ENCODE measurements at regions not wholly inside any gene's neighbourhood (a gene's known extent, or its start where the extent isn't known, plus 50 kb on each side); places are given as distances from the start of the nearest gene placed in this dataset.
"Not testable (repeated sequence)": the region's sequence is repeated elsewhere in the genome, so short reads cannot be mapped to it uniquely, and the experiment has no call there.

DNA sequence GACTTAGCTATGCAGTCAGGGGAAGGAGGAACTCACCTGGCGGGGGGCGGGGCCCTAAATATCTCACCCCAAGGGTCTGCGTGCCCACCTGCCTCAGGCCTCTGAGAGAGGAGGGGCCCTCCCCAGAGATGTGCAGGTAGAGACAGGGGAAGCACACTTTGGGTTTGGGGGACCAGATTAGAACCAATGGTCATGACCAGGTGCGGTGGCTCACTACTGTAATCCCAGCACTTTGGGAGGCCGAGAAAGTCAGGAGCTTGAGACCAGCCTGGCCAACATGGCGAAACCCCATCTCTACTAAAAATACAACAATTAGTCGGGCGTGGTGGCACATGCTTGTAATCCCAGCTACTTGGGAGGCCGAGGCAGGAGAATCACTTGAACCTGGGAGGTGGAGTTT is 246.4 kb upstream of the TCERG1L start:
- DNase-seq (ENCODE audit: low read depth in 3 of 3, low spot score in 1 of 3), result not testable (repeated sequence)

DNA sequence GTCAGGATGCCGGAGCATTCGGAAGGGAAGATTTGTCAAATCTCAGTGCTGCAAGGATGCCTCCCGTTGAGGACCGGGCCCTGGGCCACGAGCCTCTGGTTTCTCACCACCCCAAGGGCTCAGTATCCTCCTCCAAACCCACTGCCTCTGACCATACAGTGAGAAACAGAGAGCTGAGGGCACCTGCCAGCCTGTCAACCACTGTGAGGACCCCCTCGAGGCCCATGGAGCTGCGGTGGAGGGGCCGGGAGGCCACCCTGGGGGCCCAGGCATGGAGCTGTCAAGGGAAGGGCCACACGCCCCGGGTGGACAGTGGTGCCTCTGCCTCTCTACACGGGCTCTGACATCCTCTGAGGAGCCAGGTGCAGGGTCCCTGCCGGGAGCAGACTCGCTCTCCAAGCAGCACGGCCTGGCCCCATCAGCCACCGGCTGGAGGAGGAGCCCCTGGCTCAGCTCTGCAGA is 248.0 kb upstream of the TCERG1L start:
- DNase-seq (ENCODE audit: low read depth in 3 of 3, low spot score in 1 of 3), result no peak

DNA sequence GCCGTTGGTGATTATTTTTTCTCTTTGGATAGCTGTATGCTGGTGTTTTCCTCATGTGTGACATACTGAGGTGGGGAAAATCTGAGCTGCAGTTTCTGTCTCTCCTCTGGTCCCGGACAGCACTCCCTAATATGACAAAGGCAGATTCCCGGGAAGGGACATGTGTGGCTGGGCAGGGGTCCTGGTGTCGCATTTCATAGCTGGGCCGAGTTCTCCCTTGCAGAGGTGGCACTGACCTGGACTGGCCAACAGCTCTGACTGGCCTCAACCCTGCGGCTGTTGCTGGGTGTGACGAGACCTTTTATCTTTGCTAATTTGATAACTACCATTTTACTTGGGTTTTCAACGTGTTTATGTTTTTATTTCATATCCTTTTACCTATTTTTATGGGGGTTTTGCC is 248.6 kb upstream of the TCERG1L start:
- DNase-seq (ENCODE audit: low read depth in 3 of 3, low spot score in 1 of 3), result no peak

DNA sequence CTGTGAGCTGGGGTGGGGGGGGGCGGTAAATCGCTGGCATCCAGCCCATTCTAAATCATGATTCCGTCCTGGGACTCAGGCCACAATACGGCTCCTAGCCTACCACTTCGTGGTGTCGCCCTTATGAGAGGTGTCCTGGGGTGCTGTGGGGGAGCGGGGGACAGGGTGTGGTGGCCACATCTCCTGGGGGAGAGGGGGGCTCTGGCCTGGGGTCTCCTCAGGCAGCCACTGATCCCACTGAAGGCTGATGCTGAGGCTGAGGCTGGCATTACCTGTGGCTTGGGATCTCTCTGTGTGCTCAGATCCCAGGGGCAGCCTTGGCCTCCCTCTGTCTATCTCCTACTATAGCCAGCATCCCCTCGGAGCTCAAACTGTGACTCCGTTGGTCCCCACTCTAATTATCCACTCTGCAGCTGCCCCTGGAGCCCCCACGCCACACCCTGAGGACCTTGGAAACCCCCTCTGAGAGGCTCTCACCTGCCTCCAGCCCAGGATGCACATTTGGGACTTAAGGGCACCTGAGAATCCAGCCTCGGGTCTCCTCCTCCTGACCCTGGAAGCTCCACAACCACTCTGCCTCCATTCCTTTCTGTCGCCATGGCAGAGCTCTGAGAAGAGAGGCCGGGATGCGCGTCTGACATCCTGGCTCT is 249.3 kb upstream of the TCERG1L start:
- DNase-seq (ENCODE audit: low read depth in 3 of 3, low spot score in 1 of 3), result no peak

DNA sequence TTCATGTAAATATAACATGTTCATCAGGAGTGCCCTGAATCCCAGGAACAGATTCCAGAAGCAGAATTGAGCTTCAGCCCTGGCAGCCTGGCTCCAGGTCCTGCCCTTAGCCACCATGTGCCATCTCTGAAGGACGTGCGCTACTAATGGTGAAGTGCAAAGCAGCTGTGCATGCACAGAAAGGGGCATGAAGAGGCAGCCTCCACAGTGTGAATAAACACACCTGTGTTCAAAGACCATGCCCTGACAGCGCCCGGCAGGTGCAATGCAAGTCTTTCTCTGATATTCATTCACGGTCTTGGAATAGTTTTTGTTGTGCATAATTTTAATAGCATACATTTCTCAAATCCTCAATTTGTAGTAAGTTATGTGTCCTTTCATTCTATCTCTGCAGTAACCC is 250.4 kb upstream of the TCERG1L start:
- DNase-seq (ENCODE audit: low read depth in 3 of 3, low spot score in 1 of 3), result no peak

DNA sequence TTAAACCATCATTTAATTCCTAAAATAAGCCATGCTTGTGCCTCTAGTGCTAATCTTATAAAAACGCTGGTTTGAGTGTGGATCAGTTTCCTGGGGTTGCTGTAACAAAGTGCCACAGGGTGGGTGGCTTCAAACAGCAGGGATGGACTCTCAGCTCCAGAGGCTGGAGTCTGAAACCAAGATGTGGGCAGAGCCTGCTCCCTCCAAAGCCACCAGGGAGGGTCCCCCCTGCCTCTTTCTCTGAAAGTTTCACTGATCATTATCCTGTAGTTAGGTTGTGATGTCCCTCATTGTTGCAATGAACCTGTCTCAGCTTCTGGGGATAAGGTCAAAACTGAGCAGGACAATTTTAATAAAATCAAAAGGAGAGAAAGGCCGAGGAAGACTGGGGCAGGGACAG is 251.9 kb upstream of the TCERG1L start:
- no peak for DNase-seq (ENCODE audit: low read depth in 3 of 3, low spot score in 1 of 3)

DNA sequence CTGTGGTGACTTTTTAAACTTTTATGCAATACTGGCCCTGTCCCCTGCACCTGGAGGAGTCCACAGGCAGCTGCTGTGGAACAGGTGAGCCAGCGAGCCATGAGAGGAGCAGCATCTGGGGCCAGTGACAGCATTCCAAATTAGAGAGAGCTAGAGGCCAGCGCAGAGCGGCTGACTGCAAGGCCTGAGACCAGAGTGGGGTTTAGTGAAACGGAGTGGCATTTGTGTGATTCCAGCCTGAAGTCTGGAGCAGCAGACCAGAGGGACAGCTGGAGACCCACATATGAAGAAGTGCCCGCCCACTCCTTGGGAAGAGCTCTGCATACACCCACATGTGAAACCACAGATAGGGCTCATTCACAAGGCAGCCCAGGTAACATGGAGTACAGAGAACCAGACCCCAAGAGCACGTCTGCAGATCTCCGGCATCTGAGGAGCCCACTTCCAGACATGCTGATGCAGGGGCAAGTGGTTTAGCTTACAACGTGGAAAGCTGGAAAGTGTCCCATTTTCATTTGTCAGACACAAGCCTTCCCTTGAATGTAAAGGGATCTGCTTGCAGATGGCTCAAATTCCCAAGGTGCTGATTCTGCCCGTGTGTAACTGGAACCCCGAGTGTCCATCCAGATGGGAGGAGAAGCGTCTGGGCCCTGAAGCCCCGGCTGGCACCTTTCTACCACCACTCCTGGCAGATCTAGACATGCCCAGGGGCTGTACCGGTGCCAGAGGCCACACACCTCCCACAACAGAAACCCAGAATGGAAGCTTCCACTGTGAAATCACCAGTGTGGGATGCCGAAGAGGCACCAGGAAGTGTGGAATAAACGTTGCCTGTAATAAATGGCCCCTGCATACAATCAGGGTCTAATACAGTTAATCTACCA is 256.0 kb upstream of the TCERG1L start:
- DNase-seq (ENCODE audit: low read depth in 3 of 3, low spot score in 1 of 3), result no peak

DNA sequence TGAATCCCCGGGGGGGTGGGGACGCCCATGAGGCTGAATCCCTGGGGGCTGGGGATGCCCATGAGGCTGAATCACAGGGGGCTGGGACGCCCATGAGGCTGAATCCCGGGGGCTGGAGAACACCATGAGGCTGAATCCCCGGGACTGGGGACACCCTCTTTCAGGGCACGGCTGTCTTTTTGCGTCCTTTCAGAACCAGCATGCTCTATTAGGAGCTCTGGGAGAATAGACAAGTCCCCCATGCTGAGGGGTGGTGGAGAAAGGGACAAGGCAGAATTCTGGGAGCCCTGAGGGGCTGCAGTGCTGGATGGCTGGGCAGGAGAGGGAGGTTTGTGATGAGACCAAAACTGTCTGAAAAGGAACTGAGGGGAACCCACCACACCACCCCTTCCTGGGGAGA is 257.3 kb upstream of the TCERG1L start:
- no peak for DNase-seq (ENCODE audit: low read depth in 3 of 3, low spot score in 1 of 3)

DNA sequence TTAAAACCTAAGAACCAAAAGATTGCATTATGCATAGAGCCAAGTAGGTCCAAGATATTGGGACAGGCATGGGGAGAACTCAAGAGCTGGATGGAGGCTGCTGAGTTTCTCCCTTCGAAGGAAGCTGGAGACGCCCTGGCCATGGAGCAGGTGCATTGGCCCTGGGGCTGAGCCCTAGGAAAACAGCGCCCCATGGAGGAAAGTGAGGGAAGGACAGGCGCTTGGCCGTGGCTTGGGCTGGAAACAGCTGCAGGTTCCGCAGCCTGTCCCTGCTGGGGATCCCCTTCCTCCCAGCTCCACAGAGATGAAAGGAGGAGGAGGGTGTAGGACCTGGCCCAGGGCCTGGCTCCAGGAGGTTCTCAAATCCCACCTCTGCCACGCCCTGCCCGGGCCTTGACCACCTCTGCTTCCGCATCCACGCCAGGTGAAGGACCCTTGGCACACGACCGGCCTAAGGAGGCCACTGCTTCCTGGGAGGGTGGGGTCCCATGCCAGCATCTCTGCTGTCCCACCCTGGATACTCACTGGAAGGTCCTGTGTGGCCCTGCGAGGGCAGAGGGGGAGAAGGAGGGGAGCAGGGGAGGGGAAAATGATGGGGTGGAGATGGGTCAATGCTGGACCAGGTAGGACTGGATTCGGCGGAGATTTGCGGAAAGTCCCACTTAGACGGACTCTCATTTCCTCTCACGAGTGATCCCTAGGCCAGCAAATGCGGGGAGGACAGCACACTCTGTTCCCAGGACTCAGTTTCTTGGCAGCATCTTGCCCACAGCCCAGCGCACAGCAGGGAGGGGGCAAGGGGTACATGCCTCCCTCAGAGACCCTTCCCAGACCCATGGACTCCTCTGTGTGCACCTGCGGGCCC is 258.6 kb upstream of the TCERG1L start:
- DNase-seq (ENCODE audit: low read depth in 3 of 3, low spot score in 1 of 3), result no peak

DNA sequence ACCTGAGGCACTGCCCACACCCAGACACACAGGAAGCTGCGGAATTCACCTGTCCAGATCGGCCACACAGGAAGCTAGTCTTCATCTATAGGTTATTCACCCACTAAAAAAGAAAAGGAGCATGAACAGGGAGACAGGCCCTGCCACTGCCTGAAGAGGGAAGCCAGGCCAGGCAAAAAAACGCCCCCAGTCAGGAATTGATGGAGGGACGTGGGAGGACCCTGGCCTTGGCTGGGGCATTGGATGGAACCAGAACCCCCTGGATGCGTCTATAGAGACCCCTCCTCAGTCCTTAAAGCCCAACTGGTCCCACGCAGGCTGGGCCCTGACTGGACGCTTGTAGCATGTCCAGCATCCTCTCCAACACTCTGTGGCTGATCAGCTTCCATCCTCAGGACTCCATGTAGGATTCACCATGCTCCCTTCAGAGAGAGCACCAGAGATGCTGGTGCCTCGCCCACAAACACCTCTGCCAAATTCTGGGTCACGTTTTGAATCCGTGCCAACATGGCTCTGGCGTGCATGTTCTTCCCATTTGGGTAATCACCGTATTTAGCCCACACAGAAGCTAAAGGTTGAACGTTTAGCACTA is 259.3 kb upstream of the TCERG1L start:
- DNase-seq (ENCODE audit: low read depth in 3 of 3, low spot score in 1 of 3), result no peak

DNA sequence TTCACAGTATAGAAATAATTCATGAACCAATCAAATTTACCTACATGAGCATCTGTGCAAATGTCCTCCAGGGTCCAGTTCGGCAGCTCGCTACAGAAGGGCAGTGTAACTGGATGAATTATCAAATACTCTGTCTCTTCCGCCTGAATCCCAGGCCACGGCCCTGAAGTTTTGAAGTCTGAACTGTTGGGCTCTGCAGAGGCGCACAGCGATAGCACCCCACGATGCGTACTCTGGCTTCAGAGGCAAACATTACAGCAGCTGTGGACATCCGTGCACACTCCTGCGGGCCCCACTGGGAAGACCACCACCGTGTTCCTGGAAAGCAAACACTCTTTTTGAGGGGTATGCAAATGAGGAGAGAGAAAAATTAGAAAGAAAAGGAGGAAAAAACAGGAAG is 259.8 kb upstream of the TCERG1L start:
- DNase-seq (ENCODE audit: low read depth in 3 of 3, low spot score in 1 of 3), result no peak

DNA sequence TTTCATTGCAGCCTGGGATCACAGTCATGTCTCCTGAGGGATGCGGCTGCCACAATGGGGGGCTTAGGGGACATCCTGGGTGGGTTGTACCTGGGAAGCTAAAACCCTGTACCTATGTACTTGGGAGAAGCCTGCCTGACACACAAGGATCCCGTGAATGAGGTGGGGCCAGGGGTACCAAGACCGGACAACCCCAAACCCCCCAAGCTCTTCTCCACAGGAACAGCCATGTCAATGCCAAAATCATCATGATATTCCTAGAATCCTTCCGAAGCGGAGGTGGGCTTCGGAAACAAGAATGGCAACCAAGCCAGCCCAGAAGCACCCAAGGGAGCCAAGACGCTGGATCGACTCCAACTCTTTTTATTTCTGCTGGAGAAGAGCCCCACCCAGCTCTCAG is 260.3 kb upstream of the TCERG1L start:
- no peak for DNase-seq (ENCODE audit: low read depth in 3 of 3, low spot score in 1 of 3)

DNA sequence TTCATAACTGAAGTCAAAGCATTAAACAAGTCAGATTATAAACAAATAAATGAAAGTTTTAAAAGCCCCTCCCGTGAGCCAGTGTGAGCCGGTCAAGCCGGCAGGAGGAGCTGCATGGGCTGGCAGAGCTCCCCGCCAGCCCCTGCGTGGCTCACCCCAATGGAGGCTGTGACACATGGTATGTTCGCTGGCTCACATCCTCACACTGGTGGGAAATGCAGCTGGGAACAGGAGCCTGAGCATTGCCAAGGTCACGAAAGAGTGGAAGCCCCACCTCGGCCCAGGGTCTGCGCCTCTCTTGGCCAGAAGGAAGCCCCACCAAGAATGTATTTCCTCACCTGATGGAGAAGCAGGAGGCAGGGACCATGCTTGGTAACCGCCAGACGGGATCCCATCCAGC is 261.7 kb upstream of the TCERG1L start:
- no peak for DNase-seq (ENCODE audit: low read depth in 3 of 3, low spot score in 1 of 3)

DNA sequence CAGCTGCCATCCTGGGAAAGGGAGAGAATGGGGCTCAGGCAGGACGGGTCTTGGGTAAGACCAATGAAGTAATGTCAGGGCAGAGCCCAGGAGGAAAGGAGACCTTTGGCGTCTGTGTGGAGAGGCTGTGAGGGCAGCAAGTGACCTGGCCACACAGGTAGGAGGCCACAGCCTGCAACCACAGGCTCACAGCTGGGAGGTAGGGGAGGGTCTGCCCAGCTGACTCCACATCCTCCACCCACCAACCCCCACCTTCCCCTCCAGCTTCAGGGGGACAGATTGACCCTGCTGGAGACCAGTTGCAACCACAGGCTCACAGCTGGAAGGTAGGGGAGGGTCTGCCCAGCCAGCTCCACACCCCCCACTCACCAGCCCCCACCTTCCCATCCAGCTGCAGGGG is 262.2 kb upstream of the TCERG1L start:
- DNase-seq (ENCODE audit: low read depth in 3 of 3, low spot score in 1 of 3), result no peak

DNA sequence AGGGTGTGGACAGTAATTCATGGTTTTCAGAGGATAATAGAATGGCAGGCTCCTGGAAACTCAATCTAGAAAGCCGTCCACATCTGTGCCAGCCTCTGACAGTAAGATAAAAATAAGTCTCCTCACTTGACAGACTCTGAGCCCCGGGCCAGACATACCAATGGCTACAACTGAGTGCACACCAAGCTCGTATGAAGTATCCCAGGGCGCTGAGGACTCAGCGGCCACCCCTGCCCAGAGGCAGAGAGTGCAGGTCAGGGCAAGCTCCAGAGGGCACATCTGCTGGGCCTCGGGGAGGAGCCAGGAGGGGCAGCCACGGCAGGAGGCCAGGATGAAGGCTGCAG is 262.8 kb upstream of the TCERG1L start:
- no peak for DNase-seq (ENCODE audit: low read depth in 3 of 3, low spot score in 1 of 3)

DNA sequence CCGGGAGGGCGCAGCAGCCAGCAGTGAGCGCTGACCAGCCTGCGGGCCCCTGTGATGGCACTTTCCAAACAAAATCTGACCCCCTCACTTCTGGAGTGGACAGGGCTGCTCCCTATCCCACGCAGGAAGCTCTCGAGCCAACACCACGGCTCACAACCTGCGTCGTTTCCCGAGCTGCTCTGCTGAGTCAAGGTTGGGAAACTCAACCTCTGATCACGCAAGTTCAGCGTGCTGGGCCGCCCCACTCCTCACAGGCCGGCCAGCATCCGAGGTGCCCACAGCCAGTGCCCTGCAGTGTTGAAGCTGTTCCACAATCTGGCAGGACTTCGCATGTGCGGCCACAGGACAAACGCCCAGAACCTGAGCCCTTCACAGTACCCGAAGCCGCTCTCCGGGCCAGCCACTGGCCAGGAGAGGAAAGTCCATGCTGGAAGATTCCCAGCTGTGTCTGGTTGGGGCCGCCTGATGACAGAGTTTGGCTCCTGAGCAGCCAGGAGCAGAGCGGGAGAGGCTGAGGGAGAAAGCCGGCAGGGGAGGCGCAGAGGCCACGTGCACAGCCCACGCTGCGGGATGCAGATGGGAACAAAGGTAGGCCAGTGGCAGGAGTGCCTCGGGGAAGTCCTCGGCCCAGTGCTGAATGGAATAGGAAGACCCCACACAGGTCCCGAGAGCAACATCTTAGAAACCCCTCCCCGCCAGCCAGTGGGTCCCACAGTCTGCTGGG is 263.3 kb upstream of the TCERG1L start:
- DNase-seq (ENCODE audit: low read depth in 3 of 3, low spot score in 1 of 3), result no peak

DNA sequence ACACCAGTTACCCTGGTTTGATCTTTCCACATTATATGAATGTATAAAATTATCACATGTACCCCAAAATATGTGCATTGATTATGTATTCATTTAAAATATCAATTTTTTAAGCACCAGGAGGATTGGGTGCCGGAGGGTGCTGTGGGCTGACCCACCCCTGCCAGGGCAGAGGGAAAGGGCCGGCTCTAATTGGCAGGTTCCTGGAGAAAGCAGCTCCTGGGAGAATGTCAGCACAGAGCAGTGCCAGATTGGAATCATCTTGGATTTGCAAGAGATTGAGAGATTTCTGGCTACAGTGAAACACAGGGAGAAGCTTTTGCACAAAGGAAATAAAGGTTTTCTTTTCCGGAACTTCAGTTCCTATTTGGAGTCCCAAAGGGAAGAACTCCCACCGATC is 264.4 kb upstream of the TCERG1L start:
- DNase-seq (ENCODE audit: low read depth in 3 of 3, low spot score in 1 of 3), result no peak

DNA sequence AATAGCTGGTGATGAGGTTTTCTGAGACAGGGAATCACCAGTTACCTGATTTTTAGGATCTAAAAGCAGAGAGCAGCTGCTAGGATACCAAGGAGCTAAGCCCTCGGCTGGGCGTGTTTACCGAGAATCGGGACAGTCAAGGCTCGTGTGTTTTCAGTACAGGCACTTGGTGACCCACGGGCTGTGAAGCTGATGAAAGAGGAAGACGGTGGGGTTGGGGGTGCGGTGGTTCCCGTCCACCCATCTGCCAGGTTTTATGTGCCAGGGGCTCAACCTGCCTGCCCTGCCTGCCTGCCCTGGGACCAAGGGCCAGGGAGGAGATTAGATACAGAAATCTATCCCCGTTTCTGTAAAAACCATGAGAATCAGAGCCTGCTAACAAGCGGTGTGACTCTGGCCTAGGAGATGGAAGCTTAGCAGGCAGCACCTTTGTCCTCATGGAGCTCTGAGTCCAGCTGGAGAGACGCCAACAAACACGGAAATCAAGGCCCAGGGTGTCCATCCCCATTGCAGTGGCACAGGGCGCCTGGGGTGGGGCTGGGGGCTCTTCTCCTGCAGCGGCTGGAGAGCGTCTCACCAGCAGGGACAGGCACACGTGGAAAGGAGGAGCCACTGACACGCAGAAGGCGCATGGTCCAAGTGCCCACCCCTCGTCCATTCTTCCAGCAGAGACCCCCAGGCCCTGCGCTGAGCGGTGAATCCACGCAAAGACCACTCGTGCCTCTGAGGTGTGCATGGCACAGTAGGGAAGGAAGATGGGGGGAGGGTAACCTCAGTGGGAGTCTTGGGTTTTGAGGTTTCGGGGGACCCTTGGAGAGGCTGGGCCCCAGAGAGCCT is 265.0 kb upstream of the TCERG1L start:
- no peak for DNase-seq (ENCODE audit: low read depth in 3 of 3, low spot score in 1 of 3)

DNA sequence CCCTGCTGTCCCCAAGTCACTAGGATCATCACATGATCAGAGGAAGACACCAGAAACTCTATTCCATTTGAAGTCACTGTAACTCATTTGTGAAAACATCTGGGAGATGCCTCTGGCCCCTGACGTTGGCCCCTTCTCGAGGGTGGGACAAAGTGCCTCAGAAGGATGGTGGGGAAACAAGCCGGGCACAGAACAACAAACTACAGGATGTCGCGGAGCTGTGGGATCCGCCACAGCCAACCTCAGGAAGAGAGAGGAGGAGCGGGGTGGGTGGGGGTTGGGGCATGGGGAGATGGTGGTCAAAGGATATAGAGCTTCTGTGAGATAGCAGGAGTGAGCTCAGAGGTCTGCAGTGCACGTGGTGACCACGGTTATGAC is 265.6 kb upstream of the TCERG1L start:
- DNase-seq (ENCODE audit: low read depth in 3 of 3, low spot score in 1 of 3), result no peak

Data from stimulated activated CD4-positive, alpha-beta T cell treated with anti-CD3 and anti-CD28 coated beads, TNF-alpha, amount 100 ng/mL, for 1 hour (primary cell).